OCI-LY3 (cell line): ENCODE measurements at regions not wholly inside any gene's neighbourhood (a gene's known extent, or its start where the extent isn't known, plus 50 kb on each side); places are given as distances from the start of the nearest gene placed in this dataset.

Source experiments
- EZH2phosphoT487 ChIP-seq: fragments of 200-600 bp; shearing (Covaris generic); IDR thresholded peaks from 2 replicates; pipeline ENCODE4 v1.6.1; 2018; ENCODE audit warnings: antibody characterized with exemption, mixed run types, low read depth
- TF ChIP-seq, protein P1 (sequence below): fragments of 200-600, 300-600 bp; sonication (generic); IDR thresholded peaks from 2 replicates; pipeline ENCODE4 v1.5.1; 2014; ENCODE audit warnings: antibody characterized with exemption, low read length, low read depth

DNA sequence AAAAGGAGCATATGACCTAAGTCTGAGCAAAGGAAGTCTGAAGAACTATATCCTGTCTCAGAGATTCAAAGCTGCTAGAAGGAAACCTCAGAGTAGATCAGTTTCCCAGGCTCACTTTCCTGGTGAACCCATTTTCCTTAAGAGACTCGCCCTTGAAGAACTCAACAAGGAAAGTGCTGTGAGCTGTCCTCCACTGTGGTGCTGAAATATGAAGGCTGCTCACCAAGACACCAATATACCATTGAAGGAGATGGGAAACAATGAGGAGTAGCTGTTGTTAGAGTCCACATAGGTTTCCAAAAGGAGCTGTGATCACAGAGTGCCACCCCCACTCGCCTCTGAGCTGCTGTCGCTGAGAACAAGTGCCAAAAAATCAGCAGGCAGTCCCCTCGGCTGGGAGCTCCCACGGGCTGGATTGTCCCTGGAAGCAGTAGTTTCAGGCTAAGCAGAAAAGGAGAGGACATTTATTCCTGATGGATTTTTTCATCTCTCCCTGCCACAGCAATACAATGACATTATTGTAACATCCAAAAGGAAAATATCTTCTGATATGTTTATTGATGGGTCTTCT is 282.1 kb downstream of the RPS29 start:
- TF ChIP-seq, protein P1, sequence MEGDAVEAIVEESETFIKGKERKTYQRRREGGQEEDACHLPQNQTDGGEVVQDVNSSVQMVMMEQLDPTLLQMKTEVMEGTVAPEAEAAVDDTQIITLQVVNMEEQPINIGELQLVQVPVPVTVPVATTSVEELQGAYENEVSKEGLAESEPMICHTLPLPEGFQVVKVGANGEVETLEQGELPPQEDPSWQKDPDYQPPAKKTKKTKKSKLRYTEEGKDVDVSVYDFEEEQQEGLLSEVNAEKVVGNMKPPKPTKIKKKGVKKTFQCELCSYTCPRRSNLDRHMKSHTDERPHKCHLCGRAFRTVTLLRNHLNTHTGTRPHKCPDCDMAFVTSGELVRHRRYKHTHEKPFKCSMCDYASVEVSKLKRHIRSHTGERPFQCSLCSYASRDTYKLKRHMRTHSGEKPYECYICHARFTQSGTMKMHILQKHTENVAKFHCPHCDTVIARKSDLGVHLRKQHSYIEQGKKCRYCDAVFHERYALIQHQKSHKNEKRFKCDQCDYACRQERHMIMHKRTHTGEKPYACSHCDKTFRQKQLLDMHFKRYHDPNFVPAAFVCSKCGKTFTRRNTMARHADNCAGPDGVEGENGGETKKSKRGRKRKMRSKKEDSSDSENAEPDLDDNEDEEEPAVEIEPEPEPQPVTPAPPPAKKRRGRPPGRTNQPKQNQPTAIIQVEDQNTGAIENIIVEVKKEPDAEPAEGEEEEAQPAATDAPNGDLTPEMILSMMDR, result no peak
- no peak for TF ChIP-seq EZH2phosphoT487
